Stimulated activated CD4-positive, alpha-beta T cell treated with anti-CD3 and anti-CD28 coated beads, Interleukin-1b, Interleukin-23, amount 100 ng/mL, for 48 hours (primary cell): ENCODE measurements at regions not wholly inside any gene's neighbourhood (a gene's known extent, or its start where the extent isn't known, plus 50 kb on each side); places are given as distances from the start of the nearest gene placed in this dataset.
"Not testable (repeated sequence)": the region's sequence is repeated elsewhere in the genome, so short reads cannot be mapped to it uniquely, and the experiment has no call there.

ENCODE experiments used
- DNase-seq: peaks from one replicate; pipeline ENCODE4 v3.0.0-alpha.2; 2020

- no peak for DNase-seq
Measured at GRCh38 chr3:88703501-88704059, 403.8 kb upstream of the EPHA3 start.

- no peak for DNase-seq
Measured at GRCh38 chr3:88704338-88704737, 403.1 kb upstream of the EPHA3 start.

GRCh38 chr3:88707837-88708236, 399.6 kb upstream of the EPHA3 start:
- no peak for DNase-seq

GRCh38 chr3:88712552-88712951, 394.9 kb upstream of the EPHA3 start:
- no peak for DNase-seq

- DNase-seq, result no peak
Measured at GRCh38 chr3:88713233-88713691, 394.2 kb upstream of the EPHA3 start.

- DNase-seq, result no peak
Measured at GRCh38 chr3:88725440-88726165, 381.8 kb upstream of the EPHA3 start.

GRCh38 chr3:88732186-88732585, 375.2 kb upstream of the EPHA3 start:
- DNase-seq, result no peak

- DNase-seq, result no peak
Measured at GRCh38 chr3:88742106-88742505, 365.3 kb upstream of the EPHA3 start.

GRCh38 chr3:88742674-88743507, 364.5 kb upstream of the EPHA3 start:
- no peak for DNase-seq

- DNase-seq, result no peak
Measured at GRCh38 chr3:88744896-88745295, 362.5 kb upstream of the EPHA3 start.

- not testable (repeated sequence) for DNase-seq
Measured at GRCh38 chr3:88747145-88747544, 360.3 kb upstream of the EPHA3 start.

- no peak for DNase-seq
Measured at GRCh38 chr3:88758676-88759075, 348.7 kb upstream of the EPHA3 start.

GRCh38 chr3:88767746-88768145, 339.7 kb upstream of the EPHA3 start:
- DNase-seq, result no peak

- DNase-seq, result no peak
Measured at GRCh38 chr3:88773766-88774165, 333.7 kb upstream of the EPHA3 start.

GRCh38 chr3:88775026-88775690, 332.3 kb upstream of the EPHA3 start:
- DNase-seq, result no peak

GRCh38 chr3:88779482-88779881, 327.9 kb upstream of the EPHA3 start:
- DNase-seq, result no peak

- DNase-seq, result no peak
Measured at GRCh38 chr3:88784925-88785324, 322.5 kb upstream of the EPHA3 start.

- DNase-seq, result no peak
Measured at GRCh38 chr3:88785841-88786240, 321.6 kb upstream of the EPHA3 start.

- no peak for DNase-seq
Measured at GRCh38 chr3:88795503-88795902, 311.9 kb upstream of the EPHA3 start.

GRCh38 chr3:88807491-88808105, 299.8 kb upstream of the EPHA3 start:
- DNase-seq, result no peak

GRCh38 chr3:88809993-88810392, 297.4 kb upstream of the EPHA3 start:
- DNase-seq, result no peak

GRCh38 chr3:88810455-88810854, 297.0 kb upstream of the EPHA3 start:
- no peak for DNase-seq

- DNase-seq, result no peak
Measured at GRCh38 chr3:88811096-88811495, 296.3 kb upstream of the EPHA3 start.
